ENCODE measurements at regions not wholly inside any gene's neighbourhood (a gene's known extent, or its start where the extent isn't known, plus 50 kb on each side); places are given as distances from the start of the nearest gene placed in this dataset.
"Not testable (repeated sequence)": the region's sequence is repeated elsewhere in the genome, so short reads cannot be mapped to it uniquely, and the experiment has no call there.

DNA sequence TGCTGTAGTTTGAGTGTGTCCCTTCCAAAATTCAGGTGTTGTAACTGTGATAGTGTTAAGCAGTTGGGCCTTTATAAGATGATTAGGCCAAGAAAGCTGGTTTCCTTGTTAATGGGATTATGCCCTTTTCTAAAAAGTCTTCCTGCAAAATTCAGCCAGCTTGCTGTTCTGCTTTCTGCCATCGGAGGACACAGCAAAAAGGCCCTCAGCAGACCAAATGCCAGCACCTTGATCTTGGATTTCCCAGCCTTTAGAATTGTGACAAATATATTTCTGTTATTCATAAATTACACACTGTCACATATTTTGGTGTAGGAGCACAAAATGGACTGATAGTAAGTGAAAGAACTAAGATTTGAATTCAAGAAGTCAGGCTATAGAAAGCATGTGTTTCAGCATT lies 203.2 kb downstream of the IZUMO3 start:
- DNase-seq: no peak

GRCh38 chr9:24333629-24334028 lies 212.1 kb downstream of the IZUMO3 start:
- no peak for DNase-seq

GRCh38 chr9:24298912-24299311 lies 246.8 kb downstream of the IZUMO3 start:
- DNase-seq: no peak

DNA sequence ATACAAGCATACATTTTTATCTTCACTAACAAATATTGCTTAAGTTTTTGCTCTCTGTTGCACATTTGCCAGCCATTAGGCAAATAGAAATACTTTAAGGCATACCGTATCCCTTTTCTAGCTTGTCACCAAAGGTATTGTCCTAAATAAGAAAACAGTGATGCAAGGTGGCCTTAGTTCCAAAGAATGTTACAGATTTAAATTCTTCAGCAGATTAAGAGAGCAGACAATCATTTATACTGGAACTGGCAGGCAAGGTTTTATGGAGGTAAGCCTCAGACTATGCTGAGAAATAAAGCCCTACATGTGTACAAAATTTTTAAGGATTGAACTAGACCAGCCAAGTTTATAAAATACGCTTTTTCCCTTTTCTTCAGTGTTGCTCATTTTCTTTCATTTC lies 247.8 kb downstream of the IZUMO3 start:
- no peak for DNase-seq

DNA sequence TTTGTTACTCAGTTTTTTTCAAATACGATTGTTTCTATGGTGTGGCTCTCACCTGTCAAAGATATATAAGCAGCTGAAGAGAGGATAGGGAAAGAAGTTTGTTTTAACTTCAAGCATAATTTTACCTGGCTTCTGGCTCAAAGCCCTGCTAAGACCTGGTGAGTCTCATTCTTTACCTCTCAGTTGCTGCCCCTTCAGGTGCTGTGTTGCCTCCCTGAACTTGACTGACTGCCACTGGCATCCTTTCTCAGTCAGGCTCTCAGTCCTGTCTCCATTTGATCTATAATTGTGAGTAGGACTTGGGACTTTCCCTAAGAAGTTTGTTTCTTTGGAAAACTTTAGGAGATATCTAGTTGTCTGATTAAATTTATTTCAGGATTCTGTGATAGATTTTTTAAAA lies 249.6 kb downstream of the IZUMO3 start:
- no peak for DNase-seq

DNA sequence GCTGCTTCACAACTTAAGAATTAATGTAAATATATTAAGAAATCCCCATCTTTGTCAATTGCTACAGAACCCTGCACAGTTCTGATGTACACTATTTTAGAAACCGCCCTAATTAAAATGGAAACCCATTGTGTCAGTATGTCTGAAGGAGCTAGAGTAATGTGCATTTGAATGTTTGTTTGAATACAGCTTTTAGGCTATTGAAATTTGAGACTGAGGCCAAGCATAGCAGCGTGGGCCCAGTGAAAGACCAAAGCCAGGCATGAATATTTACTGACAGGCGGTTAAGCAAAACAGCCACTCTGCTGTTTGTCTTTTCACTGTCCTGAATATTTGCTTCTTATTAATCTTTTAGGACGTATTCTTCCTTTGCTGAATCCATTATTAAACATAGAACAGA lies 252.3 kb downstream of the IZUMO3 start:
- DNase-seq: no peak

GRCh38 chr9:24286761-24287160 lies 258.9 kb downstream of the IZUMO3 start:
- DNase-seq: no peak

- no peak for DNase-seq
Observed at GRCh38 chr9:24258626-24259025, 287.1 kb downstream of the IZUMO3 start.

GRCh38 chr9:24257726-24258125 lies 288.0 kb downstream of the IZUMO3 start:
- DNase-seq: peak; percentile 81

GRCh38 chr9:24245988-24246387 lies 299.7 kb downstream of the IZUMO3 start:
- DNase-seq: peak; percentile 6

DNA sequence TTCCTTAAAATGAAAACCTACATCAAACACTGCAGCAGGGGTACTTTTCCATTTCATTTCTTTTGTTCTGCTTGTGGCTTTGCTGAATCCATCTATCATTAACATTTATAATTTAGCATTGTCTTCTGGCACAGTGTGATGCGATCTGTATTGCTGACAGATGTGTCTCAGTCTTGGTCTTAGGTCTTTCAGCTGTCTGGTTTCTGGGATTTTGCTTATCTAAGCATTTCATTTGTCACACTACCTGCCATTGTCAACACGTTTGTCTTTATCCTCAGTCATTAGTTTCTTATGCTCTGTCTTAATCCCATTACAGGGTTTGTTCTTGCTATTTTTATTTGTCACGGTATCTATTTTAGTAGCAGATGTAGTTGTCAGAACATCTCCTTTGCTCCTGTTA lies 303.1 kb downstream of the IZUMO3 start:
- no peak for DNase-seq

DNA sequence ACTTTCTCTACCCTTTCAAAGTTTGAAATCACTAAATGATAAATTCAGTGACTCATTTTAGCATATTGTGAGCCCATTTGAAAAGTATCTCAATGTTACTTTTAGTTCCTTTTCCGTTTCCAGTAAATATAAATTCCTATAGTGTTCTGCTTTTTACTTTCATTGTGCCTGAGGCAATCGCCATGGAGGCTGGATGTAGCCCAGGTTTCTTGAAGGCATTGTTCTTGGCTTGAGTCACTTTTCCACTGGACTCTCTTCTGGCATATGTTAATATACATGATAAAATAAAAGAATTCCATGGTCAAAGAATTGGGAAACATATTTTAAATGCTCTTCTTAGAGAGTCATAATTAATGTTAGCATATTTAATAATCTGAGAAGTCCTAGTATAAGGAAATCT lies 327.0 kb downstream of the IZUMO3 start:
- peak; percentile 1 for DNase-seq

- no peak for DNase-seq
Observed at GRCh38 chr9:24210641-24211040, 335.1 kb downstream of the IZUMO3 start.

GRCh38 chr9:24189986-24190385 lies 355.7 kb downstream of the IZUMO3 start:
- no peak for DNase-seq

DNA sequence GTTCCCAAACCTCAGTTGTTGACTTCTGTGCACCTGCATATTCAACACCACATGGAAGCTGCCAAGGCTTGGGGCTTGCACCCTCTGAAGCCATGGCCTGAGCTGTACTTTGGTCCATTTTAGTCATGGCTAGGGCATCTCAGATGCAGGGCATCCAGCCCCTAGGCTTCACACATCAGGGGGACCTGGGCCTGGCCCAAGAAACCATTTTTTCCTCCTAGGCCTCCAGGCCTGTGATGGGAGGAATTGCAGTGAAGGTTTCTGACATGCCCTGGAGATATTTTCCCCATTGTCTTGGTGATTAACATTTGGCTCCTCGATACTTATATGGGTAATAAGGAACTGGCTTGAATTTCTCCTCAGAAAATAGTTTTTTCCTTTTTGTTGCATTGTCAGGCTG lies 354.5 kb upstream of the ELAVL2 start:
- not testable (repeated sequence) for DNase-seq

GRCh38 chr9:24144796-24145195 lies 318.8 kb upstream of the ELAVL2 start:
- DNase-seq: no peak

DNA sequence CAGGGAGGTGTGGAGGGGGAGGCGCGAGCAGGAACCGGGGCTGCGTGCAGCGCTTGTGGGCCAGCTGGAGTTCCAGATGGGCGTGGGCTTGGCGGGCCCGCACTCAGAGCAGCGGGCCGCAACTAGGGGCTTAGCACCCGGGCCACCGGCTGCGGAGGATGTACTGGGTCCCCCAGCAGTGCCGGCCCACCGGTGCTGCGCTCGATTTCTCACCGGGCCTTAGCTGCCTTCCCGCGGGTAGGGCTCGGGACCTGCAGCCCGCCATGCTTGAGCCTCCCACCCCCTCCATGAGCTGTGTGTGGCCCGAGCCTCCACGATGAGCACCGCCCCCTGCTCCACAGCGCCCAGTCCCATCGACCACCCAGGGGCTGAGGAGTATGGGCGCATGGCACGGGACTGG lies 309.0 kb upstream of the ELAVL2 start:
- DNase-seq: not testable (repeated sequence)

GRCh38 chr9:24132244-24132643 lies 306.2 kb upstream of the ELAVL2 start:
- DNase-seq: no peak

DNA sequence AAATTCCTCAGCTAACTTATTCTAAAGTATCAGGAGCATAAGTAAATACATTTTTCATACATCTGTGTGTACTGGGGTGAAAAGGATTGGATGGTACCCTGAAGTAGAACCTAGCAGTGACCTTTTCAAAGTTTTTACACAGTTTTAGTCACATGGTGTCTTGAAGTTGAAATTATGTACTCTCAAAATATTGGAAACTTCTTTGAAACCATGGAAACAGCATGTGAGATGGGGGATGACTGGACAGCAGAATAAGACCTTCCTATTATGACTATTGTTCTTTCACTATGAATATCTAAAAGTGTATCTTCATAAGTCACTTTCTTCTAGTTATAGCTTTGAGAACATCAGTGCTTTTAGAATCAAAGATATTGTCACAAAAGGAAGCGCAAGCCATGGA lies 301.5 kb upstream of the ELAVL2 start:
- no peak for DNase-seq

DNA sequence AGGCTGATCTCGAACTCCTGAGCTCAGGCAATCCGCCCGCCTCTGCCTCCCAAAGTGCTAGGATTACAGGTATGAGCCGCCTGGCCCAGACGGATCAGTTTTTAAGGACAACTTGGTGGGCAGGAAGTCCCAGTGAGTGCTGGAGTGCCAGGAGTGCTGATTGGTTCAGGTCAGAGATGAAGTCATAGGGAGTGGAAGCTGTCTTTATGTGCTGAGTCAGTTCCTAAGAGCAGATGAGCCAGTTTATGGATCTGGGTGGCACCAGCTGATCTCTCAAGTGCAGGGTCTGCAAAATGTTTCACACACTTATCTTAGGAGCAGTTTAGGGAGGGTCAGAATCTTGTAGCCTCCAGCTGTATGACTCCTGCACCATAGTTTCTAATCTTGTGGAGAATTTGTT lies 292.1 kb upstream of the ELAVL2 start:
- no peak for DNase-seq

GRCh38 chr9:24096756-24097155 lies 270.7 kb upstream of the ELAVL2 start:
- no peak for DNase-seq

GRCh38 chr9:24095246-24095645 lies 269.2 kb upstream of the ELAVL2 start:
- no peak for DNase-seq

DNA sequence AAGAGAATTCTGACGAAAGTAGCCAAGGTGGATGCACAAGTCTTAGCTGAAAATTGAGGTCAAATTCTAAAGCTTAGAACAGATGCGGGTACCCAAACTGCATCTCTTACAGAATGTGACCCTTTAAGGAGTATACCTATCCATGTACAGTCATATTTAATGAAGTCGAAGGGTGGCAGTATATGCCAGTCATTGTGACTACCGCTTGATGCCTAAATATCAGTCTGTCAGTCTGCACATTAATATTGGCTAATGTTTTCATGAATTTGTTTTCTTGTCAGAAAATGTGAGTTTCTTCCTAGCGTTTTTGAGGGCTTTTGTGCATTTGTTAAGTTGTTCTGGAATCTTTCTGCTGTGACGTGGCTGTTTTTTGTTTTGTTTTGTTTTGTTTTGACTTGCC lies 264.5 kb upstream of the ELAVL2 start:
- no peak for DNase-seq

- DNase-seq: no peak
Observed at GRCh38 chr9:24073666-24074065, 247.6 kb upstream of the ELAVL2 start.

- no peak for DNase-seq
Observed at GRCh38 chr9:24073007-24073592, 247.1 kb upstream of the ELAVL2 start.

GRCh38 chr9:24071716-24072115 lies 245.7 kb upstream of the ELAVL2 start:
- DNase-seq: no peak

Data from fibroblast of skin of abdomen (primary cell).